HuH-7 (cell line): ENCODE measurements at regions not wholly inside any gene's neighbourhood (a gene's known extent, or its start where the extent isn't known, plus 50 kb on each side); places are given as distances from the start of the nearest gene placed in this dataset.

Experiments
- DNase-seq: peaks from one replicate; pipeline ENCODE4 v3.0.0; 2011; ENCODE audit warnings: low spot score

DNA sequence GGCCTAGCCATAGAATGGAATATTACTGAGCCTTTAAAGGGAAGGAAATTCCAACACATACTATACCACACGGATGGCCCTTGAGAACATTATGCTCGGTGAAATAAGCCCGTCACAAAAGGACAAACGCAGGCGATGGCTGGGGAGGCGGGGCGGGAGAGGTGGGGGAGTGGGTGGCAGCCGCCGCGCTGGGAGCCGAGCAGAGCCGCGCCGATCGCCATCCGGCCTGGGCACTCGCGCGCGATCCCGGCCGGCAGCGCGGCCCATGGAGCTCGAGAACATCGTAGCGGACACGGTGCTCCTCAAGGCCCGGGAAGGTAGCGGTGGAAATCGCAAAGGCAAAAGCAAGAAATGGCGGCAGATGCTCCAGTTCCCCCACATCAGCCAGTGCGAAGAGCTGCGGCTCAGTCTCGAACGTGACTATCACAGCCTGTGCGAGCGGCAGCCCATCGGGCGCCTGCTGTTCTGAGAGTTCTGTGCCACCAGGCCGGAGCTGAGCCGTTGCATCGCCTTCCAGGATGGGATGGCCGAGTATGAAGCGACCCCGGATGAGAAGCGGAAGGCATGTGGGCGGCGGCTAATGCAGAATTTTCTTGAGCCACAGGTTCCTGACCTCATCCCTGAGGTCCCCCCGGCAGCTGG, 140.1 kb downstream of the ZDHHC20 start:
- DNase-seq = no peak

DNA sequence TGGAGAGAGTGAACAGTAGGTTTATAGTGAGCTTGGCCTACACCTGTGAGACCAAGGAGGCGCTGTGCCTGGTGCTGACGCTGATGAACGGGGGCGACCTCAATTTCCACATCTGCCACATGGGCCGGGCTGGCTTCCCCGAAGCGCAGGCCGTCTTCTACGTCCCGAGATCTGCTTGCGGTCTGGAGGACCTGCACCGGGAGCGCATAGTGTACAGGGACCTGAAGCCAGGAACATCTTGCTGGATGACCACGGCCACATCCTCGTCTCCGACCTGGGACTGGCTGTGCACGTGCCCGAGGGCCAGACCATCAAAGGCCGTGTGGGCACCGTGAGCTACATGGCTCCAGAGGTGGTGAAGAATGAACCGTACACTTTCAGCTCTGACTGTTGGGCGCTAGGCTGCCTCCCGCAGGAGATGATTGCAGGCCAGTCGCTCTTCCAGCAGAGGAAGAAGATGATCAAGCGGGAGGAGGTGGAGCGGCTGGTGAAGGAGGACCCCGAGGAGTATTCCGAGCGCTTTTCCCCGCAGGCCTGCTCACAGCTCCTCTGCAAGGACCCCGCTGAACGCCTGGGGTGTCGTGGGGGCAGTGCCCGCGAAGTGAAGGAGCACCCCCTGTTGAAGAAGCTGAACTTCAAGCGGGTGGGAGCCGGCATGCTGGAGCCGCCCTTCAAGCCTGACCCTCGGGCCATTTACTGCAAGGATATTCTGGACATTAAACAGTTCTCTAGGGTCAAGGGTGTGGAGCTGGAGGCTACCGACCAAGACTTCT, 139.0 kb downstream of the ZDHHC20 start:
- DNase-seq = no peak

DNA sequence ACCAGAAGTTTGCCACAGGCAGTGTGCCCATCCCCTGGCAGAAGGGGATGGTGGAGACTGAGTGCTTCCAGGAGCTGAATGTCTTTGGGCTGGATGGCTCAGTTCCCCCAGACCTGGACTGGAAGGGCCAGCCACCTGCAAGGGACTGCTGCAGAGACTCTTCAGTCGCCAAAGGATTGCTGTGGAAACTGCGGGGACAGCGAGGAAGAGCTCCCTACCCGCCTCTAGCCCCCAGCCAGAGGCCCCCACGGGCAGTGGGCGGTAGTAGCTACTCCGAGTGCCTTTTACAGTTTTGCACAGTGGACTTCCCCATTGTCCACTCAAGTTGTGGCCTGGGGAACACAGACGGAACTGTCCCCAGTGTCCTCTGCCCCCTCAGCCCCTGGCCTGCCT, 138.5 kb downstream of the ZDHHC20 start:
- no peak for DNase-seq

DNA sequence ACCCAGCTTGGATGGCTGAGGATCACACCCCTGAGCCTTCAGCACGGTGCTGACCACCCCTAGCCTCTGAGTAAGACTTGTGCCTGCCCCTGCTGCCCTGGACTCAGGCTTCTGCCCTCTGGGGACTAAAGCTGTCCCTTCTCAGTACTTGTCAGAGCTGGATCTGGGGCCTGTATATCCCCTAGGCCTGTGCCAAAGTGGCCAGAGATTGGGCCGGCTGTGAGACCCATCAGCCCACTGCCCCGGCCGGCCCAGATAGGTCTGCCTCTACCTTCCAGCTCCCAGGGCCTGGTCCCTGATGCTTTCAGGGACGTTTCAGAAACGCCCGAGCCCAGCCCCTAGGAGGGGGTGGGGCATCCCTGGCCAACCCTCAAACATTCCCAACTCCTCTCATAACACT, 137.8 kb downstream of the ZDHHC20 start:
- no peak for DNase-seq

DNA sequence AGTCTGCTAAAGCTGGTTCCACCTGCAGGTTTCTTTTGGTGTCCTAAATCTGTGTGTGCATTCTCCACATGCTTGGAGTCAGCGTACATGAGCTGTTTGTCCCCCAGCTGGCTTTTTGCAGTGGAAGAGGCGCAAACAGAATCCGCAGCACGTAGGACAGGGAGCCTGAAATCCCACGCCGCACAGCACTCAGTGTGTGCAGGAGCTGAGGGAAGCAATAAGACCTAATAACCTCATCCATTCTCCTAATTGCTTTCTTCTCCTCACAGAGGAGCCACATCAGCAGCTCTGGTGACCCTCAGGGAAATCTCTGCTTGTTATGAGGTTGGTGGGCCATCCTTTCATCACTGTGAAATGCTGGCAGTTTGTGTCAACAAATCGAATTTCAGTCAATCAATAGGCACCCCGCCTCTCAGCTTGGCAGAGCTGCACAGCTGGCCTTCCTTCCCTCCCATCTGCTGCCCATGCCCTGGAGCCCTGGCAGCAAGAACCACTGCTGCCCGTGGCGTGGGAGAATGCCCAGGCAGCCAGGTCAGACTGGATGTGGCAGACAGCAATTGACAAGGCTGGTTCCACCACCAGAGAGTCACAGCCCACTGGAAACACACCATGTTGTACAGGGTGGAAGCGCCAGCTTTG, 136.7 kb downstream of the ZDHHC20 start:
- no peak for DNase-seq
